ENCODE measurements at regions not wholly inside any gene's neighbourhood (a gene's known extent, or its start where the extent isn't known, plus 50 kb on each side); places are given as distances from the start of the nearest gene placed in this dataset.

- DNase-seq: no peak
- H3K27ac ChIP-seq: no peak overlapping the region
- H3K36me3 ChIP-seq: no peaks in the 10 kb centered on the region
- TF ChIP-seq CTCF (IDR thresholded peaks at IDR 0.05): no peak
- intact Hi-C loops (cut with DNase I): no loop called here
- H3K4me1 ChIP-seq: no peaks in the 10 kb centered on the region
- H3K9me3 ChIP-seq: no peaks in the 10 kb centered on the region
- no peak overlapping the region for H3K9ac ChIP-seq (ENCODE audit: low read depth in 2 of 2, low read length in 2 of 2)
- no peaks in the 10 kb centered on the region for H3K27me3 ChIP-seq
- no peak overlapping the region for H3K4me3 ChIP-seq
Measured at GRCh38 chr16:29317269-29317668, 89.2 kb downstream of the NPIPB11 start.

GRCh38 chr16:29316761-29317183 lies 89.7 kb downstream of the NPIPB11 start:
- Histone ChIP-seq H3K36me3 (no peaks in the 10 kb centered on the region), H3K9me3 (no peaks in the 10 kb centered on the region), H3K27me3 (no peaks in the 10 kb centered on the region), H3K4me1 (no peaks in the 10 kb centered on the region), H3K27ac (no peak overlapping the region), H3K9ac (ENCODE audit: low read depth in 2 of 2, low read length in 2 of 2) (no peak overlapping the region), H3K4me3 (no peak overlapping the region)
- TF ChIP-seq CTCF (IDR thresholded peaks at IDR 0.05): no peak
- DNase-seq: no peak
- intact Hi-C loops (cut with DNase I): no loop called here

GRCh38 chr16:29315916-29316517 lies 90.5 kb downstream of the NPIPB11 start:
- Histone ChIP-seq H3K4me1 (no peaks in the 10 kb centered on the region), H3K27ac (no peak overlapping the region), H3K4me3 (no peak overlapping the region), H3K9me3 (no peaks in the 10 kb centered on the region), H3K9ac (ENCODE audit: low read depth in 2 of 2, low read length in 2 of 2) (no peak overlapping the region), H3K27me3 (no peaks in the 10 kb centered on the region), H3K36me3 (no peaks in the 10 kb centered on the region)
- DNase-seq: no peak
- intact Hi-C loops (cut with DNase I): no loop called here
- no peak for TF ChIP-seq CTCF (IDR thresholded peaks at IDR 0.05)

- Histone ChIP-seq H3K9ac (ENCODE audit: low read depth in 2 of 2, low read length in 2 of 2) (no peak overlapping the region), H3K9me3 (no peaks in the 10 kb centered on the region), H3K27me3 (no peaks in the 10 kb centered on the region), H3K36me3 (no peaks in the 10 kb centered on the region), H3K27ac (no peak overlapping the region), H3K4me3 (no peak overlapping the region), H3K4me1 (no peaks in the 10 kb centered on the region)
- TF ChIP-seq CTCF (IDR thresholded peaks at IDR 0.05): no peak
- no peak for DNase-seq
- intact Hi-C loops (cut with DNase I): no loop called here
Measured at GRCh38 chr16:29315046-29315445, 91.5 kb downstream of the NPIPB11 start.

GRCh38 chr16:29314292-29314934 lies 92.1 kb downstream of the NPIPB11 start:
- DNase-seq: no peak
- Histone ChIP-seq H3K9me3 (no peaks in the 10 kb centered on the region), H3K4me1 (no peaks in the 10 kb centered on the region), H3K4me3 (no peak overlapping the region), H3K36me3 (no peaks in the 10 kb centered on the region), H3K27me3 (no peaks in the 10 kb centered on the region), H3K9ac (ENCODE audit: low read depth in 2 of 2, low read length in 2 of 2) (no peak overlapping the region), H3K27ac (no peak overlapping the region)
- no peak for TF ChIP-seq CTCF (IDR thresholded peaks at IDR 0.05)
- intact Hi-C loops (cut with DNase I): no loop called here

Measured in colonic mucosa (tissue), 4 donors.